PC-3 (cell line): ENCODE measurements at regions not wholly inside any gene's neighbourhood (a gene's known extent, or its start where the extent isn't known, plus 50 kb on each side); places are given as distances from the start of the nearest gene placed in this dataset.

Experiments used
- EZH2 ChIP-seq: fragments of 300-600 bp; sonication (generic); IDR thresholded peaks from one replicate; pipeline ENCODE4 v1.6.1; 2017; ENCODE audit warnings: antibody characterized with exemption, mild to moderate bottlenecking, low read length; ENCODE audit not compliant: unreplicated experiment
- TF ChIP-seq, protein P1 (sequence below): fragments of 300-600 bp; sonication (generic); conservative IDR thresholded peaks from 2 replicates; pipeline ENCODE4 v1.5.1; 2017; ENCODE audit warnings: antibody characterized with exemption, low read depth, mild to moderate bottlenecking, low read length

DNA sequence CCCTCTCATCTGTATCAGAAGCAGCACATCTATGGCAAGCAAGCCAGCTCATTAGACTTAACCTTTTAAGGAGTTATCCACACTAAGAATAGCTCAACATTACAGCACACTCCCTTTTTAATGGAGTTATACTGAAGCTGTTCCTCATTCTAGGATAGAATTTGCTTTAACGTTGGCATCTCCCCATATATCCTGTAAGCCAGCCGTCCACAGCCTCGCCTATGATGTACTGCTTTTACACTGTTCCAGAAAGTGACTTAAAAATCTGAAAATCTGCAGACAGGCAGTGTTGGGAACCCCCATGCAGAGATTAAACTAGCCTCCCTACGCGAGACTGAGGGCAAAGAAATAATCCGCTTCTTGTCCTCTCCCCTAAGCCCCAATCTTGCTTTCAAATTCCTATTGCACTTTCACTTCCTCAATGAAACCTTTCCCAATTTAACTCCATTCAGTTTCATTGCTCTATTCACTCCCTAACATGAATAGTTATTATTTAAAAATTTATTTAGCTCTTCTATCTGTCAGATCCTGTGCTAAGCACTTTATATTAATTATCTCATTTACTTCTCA, 225.0 kb downstream of the BLID start:
- TF ChIP-seq, protein P1, sequence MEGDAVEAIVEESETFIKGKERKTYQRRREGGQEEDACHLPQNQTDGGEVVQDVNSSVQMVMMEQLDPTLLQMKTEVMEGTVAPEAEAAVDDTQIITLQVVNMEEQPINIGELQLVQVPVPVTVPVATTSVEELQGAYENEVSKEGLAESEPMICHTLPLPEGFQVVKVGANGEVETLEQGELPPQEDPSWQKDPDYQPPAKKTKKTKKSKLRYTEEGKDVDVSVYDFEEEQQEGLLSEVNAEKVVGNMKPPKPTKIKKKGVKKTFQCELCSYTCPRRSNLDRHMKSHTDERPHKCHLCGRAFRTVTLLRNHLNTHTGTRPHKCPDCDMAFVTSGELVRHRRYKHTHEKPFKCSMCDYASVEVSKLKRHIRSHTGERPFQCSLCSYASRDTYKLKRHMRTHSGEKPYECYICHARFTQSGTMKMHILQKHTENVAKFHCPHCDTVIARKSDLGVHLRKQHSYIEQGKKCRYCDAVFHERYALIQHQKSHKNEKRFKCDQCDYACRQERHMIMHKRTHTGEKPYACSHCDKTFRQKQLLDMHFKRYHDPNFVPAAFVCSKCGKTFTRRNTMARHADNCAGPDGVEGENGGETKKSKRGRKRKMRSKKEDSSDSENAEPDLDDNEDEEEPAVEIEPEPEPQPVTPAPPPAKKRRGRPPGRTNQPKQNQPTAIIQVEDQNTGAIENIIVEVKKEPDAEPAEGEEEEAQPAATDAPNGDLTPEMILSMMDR, result no peak
- TF ChIP-seq EZH2, result no peak
